ENCODE measurements at regions not wholly inside any gene's neighbourhood (a gene's known extent, or its start where the extent isn't known, plus 50 kb on each side); places are given as distances from the start of the nearest gene placed in this dataset.

GRCh38 chr16:55142405-55142804, 181.6 kb upstream of the IRX6 start:
- intact Hi-C loops (cut with micrococcal nuclease): no loop called here
- Mint-ChIP-seq H3K36me3 (ENCODE audit: low read depth) (no peaks in the 10 kb centered on the region), H3K27ac (no peak overlapping the region), H3K9me3 (no peaks in the 10 kb centered on the region), H3K4me1 (no peaks in the 10 kb centered on the region), H3K4me3 (no peak overlapping the region), H3K27me3 (peaks cover 2% of the 10 kb centered on the region)
- DNase-seq (no peak), ATAC-seq (ENCODE audit: low read depth) (no peak)
- no peak for TF ChIP-seq CTCF (IDR thresholded peaks at IDR 0.05)
- ChIA-PET CTCF (no interaction called here), POLR2A (no interaction called here)

GRCh38 chr16:55144651-55145050, 179.4 kb upstream of the IRX6 start:
- H3K4me1 Mint-ChIP-seq: no peaks in the 10 kb centered on the region
- no peak for ATAC-seq (ENCODE audit: low read depth)
- H3K27me3 Mint-ChIP-seq: no peaks in the 10 kb centered on the region
- no peaks in the 10 kb centered on the region for H3K9me3 Mint-ChIP-seq
- ChIA-PET POLR2A (no interaction called here), CTCF (no interaction called here)
- H3K36me3 Mint-ChIP-seq (ENCODE audit: low read depth): no peaks in the 10 kb centered on the region
- DNase-seq: no peak
- intact Hi-C loops (cut with micrococcal nuclease): no loop called here
- no peak overlapping the region for H3K27ac Mint-ChIP-seq
- TF ChIP-seq CTCF (IDR thresholded peaks at IDR 0.05): no peak
- H3K4me3 Mint-ChIP-seq: no peak overlapping the region

GRCh38 chr16:55145771-55146603, 178.0 kb upstream of the IRX6 start:
- intact Hi-C loops (cut with micrococcal nuclease): no loop called here
- no peaks in the 10 kb centered on the region for H3K9me3 Mint-ChIP-seq
- no peak overlapping the region for H3K27ac Mint-ChIP-seq
- no peaks in the 10 kb centered on the region for H3K36me3 Mint-ChIP-seq (ENCODE audit: low read depth)
- no peaks in the 10 kb centered on the region for H3K27me3 Mint-ChIP-seq
- no peak for ATAC-seq (ENCODE audit: low read depth)
- ChIA-PET POLR2A (no interaction called here), CTCF (no interaction called here)
- H3K4me3 Mint-ChIP-seq: no peak overlapping the region
- no peak for TF ChIP-seq CTCF (IDR thresholded peaks at IDR 0.05)
- DNase-seq: no peak
- H3K4me1 Mint-ChIP-seq: no peaks in the 10 kb centered on the region

GRCh38 chr16:55146966-55147365, 177.0 kb upstream of the IRX6 start:
- Mint-ChIP-seq H3K36me3 (ENCODE audit: low read depth) (no peaks in the 10 kb centered on the region), H3K4me1 (no peaks in the 10 kb centered on the region), H3K9me3 (no peaks in the 10 kb centered on the region), H3K4me3 (no peak overlapping the region), H3K27ac (no peak overlapping the region), H3K27me3 (peaks cover 2% of the 10 kb centered on the region)
- DNase-seq (no peak), ATAC-seq (ENCODE audit: low read depth) (no peak)
- ChIA-PET POLR2A (no interaction called here), CTCF (no interaction called here)
- intact Hi-C loops (cut with micrococcal nuclease): no loop called here
- TF ChIP-seq CTCF (IDR thresholded peaks at IDR 0.05): no peak

GRCh38 chr16:55147396-55147795, 176.6 kb upstream of the IRX6 start:
- no peak overlapping the region for H3K4me3 Mint-ChIP-seq
- H3K27ac Mint-ChIP-seq: no peak overlapping the region
- H3K4me1 Mint-ChIP-seq: no peaks in the 10 kb centered on the region
- no peaks in the 10 kb centered on the region for H3K36me3 Mint-ChIP-seq (ENCODE audit: low read depth)
- CTCF ChIA-PET: no interaction called here
- TF ChIP-seq CTCF (IDR thresholded peaks at IDR 0.05): no peak
- no peaks in the 10 kb centered on the region for H3K9me3 Mint-ChIP-seq
- ATAC-seq (ENCODE audit: low read depth): no peak
- intact Hi-C loops (cut with micrococcal nuclease): no loop called here
- DNase-seq: no peak
- peaks cover 2% of the 10 kb centered on the region for H3K27me3 Mint-ChIP-seq
- POLR2A ChIA-PET: no interaction called here
